Activated CD4-positive, alpha-beta T cell treated with anti-CD3 and anti-CD28 coated beads for 4 hours (primary cell): ENCODE measurements at regions not wholly inside any gene's neighbourhood (a gene's known extent, or its start where the extent isn't known, plus 50 kb on each side); places are given as distances from the start of the nearest gene placed in this dataset.

Experiments used
- DNase-seq, 2 donors: peaks; one replicate each; pipeline ENCODE4 v3.0.0-alpha.2; 2020

DNA sequence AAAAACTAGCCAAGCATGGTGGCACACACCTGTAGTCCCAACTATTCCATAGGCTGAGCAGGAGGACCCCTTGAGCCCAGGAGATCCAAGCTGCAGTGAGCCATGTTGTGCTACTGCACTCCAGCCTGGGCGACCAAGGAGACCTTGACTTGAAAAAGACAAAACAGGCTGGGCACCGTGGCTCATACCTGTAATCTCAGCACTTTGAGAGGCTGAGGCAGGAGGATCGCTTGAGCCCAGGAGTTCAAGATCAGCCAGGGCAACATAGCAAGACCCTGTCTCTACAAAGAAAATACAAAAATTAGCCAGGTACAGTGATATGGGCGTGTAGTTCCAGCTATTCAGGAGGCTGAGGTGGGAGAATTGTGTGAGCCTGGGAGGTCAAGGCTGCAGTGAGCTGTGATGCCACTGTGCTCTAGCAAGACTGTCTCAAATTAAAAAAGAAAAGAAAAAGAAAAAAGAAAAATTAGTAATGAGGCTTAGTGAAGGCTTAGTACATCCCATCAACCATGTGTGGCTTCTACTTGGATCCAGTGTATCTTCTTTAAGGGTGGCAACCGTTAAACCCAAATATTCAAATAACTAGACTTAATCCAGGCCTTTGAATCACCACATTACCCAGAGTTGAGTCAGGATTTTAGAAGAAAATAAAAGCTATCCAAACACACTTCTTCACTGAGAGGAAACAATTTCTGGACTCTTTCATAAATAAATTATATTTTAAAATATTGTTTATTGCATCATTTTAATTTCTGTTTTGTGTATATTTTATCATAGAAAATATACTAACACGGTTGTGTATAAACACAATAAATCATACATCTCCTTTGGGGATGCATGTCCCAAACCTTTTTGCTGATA, 74.3 kb upstream of the RAB4A start:
- no peak for DNase-seq

DNA sequence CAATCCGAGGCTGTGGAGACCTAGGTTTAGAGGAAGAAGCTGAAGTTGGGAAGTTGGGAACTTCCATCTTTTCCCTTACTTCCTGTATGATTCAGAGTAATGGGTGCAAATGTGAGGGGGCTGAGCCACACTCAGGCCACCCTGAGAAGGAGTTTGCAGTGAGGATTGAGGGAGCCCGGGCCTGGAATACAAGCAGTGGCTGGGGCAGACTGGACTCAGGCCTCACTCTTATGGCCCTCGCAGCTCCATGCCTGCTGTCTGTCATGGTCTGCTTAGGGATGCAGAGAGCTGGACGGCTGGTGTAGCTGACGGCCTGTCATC, 73.7 kb upstream of the RAB4A start:
- DNase-seq: no peak

DNA sequence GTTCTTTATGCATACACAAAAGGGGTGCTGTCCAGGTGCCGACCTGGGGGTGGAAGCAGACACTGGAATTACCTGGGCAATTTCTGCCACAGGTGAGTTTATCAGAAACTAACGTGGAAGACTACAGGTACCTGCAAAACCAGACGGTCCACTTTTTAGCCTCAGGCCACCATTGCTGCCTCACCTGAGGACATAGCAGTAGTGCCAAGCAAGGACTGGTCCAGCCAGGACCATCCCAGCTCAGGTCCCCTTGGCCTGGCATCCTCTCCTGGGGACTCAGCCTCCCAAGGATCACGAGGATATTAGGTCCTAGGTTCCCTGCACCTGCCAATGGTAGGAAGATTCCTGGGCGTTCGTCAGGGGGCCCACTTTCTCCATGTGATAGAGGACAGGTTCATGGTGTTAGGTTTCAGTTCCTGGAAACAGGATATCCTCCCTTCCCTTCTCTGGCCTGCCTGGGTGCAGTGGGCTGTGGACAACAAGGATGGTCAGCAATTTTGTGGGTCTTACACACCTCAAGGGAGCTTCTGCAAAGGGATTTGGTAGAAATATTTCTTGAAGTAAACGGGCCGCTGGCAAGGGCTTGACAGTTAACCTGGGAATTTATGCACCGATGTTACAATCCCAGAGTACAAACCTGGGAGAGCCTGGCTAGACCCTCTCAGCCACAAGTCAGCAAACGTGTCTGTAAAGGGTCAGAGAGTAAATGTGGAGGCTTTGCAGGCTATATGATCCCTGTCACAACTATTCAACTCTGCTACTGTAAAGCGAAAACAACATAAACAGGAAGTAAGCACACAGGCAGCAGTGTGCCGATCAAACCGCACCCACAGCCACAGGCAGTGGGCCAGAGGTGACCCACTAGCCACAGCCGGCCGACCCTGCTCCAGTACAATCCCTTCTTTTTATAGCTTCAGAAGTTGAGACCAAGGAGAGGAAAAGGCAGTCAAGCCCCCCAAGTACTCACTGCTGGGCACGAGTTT, 71.4 kb upstream of the RAB4A start:
- no peak for DNase-seq

DNA sequence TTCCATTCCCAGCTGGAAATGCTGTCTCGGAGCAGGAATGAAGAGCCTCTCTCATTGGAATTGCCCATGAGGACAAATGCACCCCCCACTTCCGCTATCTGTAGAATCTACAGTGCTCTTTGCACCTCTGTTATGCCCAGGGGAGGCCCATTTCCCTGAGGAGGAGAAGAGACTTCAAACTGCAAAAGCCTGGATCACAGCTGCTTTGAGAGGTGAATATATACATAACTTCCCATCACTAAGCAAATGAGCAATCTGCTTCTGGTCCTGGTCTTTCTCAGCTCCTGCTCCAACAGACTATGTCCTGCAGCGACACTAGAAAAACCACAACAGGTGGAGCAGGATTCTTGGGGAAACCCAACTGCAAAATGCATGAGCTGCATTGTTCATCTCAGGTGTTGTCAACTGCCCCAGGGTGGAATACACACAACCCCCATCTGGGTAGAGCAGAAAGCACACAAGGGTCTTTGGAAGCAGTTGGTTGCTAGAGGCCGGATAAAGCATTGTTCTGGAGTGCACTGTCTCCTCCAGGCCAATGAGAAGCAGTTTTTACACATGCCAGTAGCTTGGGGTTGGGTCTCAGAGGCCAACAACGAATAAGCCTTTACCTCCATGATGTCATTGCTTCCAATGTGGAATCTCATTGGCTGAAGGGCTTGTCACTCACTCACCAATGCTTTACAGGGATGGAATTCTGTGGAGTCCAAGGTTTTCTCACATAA, 67.7 kb upstream of the RAB4A start:
- DNase-seq: no peak

DNA sequence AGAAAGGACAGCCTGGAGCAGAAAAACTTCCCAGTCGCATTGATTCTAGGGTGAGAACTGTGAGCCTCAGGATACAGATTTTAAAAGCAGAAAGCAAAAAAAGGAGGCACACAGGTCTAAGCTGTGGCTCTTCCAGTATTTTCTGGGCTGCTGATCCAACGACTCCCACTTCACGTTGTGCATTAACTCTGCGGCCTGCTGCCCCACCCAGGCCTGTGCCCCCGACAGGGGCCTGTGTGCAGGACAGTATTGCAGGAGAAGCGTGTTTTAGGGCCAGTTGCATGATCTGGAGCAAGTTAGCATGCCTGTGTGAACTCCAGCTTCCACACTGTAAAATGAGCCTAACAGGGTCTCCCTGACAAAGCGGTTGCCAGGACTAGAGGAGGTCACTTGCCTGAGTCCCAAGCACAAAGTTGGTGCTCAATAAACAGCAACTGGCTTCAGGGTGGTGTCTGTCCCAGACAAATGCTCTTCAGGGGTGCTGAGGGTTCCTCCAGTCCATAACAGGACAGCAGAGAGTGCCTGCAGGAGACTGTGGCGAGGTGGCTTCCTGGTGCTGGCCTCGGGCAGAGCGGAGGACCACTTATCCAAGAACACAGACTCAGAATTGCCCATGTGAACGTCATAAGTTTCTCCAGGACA, 66.8 kb upstream of the RAB4A start:
- no peak for DNase-seq

DNA sequence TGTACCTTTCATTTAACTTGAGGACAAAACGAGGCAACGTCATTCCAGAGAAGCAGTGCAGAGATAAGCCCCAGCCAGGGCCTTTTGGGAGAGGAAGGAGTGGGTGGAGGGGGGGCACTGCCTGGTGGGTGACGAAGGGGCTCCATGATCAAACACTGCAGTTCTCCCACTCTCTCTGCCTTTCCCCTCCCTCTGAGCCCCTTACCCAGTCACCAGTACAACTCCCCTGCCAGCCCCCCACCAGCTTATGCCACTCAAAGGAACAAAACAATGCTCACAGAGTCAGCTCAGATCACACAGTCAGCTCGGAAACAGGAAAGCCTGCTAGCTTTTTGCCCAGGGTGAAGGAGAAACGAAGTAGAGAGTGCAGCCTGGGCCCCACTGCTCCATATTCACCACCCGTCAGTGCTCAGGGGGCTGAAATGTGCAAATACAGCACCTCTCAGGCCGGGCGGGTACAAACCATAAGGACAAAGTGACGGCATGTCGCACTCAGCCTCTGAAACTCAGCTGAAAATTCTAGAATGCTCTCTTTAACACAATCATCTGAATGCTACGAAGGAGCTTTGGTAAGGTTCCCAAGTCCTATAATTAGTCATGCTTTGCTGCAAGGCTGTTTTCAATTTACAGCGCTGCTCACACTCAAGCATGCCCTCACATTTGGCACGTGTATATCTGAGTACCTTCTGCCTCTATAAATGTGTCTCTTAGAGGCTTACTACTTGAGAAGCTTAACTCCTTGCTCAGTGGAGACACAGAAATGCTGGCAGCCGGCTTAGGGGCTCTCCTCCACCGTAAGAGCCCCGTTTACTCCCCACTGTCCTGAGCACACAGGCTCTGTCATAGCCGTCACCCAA, 65.8 kb upstream of the RAB4A start:
- DNase-seq: peak in 1 of 2 donors; percentile 14

DNA sequence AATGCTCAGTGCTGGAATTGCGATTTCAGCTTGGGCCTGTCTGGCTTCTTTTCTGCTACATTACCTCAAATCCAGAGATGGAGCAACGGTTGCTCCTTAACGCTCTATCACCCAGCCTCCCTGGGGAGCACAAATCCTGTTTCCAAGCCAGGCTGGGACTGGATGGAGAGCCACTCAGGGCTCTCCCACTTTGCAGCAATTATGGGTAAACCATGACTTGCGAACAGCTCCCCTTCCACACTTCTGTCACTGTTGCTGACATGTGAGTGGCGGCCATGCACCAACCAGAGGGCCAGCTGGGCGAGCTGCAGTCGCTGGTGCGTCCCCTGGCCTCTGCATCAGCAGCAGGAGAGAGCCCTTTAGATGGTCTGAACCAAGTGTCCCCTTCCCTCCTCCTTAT, 65.1 kb upstream of the RAB4A start:
- no peak for DNase-seq

GRCh38 chr1:229207916-229208315, 63.0 kb upstream of the RAB4A start:
- no peak for DNase-seq

GRCh38 chr1:229208481-229208880, 62.4 kb upstream of the RAB4A start:
- DNase-seq: no peak

GRCh38 chr1:229209386-229209785, 61.5 kb upstream of the RAB4A start:
- no peak for DNase-seq

- no peak for DNase-seq
Observed at GRCh38 chr1:229209816-229210215, 61.1 kb upstream of the RAB4A start.

- DNase-seq: no peak
Observed at GRCh38 chr1:229210844-229211243, 60.1 kb upstream of the RAB4A start.

- no peak for DNase-seq
Observed at GRCh38 chr1:229213797-229214196, 57.1 kb upstream of the RAB4A start.

GRCh38 chr1:229217716-229218115, 53.2 kb upstream of the RAB4A start:
- DNase-seq: no peak

GRCh38 chr1:229218612-229219025, 52.3 kb upstream of the RAB4A start:
- DNase-seq: no peak

GRCh38 chr1:229220163-229220846, 50.6 kb upstream of the RAB4A start:
- no peak for DNase-seq

- no peak for DNase-seq
Observed at GRCh38 chr1:229221106-229222019, 49.5 kb upstream of the RAB4A start.
